NAMALWA (cell line): ENCODE measurements at regions not wholly inside any gene's neighbourhood (a gene's known extent, or its start where the extent isn't known, plus 50 kb on each side); places are given as distances from the start of the nearest gene placed in this dataset.
"Not testable (repeated sequence)": the region's sequence is repeated elsewhere in the genome, so short reads cannot be mapped to it uniquely, and the experiment has no call there.

ENCODE experiments used
- DNase-seq: peaks from one replicate; pipeline ENCODE4 v3.0.0-alpha.2; 2015; ENCODE audit warnings: low spot score

DNA sequence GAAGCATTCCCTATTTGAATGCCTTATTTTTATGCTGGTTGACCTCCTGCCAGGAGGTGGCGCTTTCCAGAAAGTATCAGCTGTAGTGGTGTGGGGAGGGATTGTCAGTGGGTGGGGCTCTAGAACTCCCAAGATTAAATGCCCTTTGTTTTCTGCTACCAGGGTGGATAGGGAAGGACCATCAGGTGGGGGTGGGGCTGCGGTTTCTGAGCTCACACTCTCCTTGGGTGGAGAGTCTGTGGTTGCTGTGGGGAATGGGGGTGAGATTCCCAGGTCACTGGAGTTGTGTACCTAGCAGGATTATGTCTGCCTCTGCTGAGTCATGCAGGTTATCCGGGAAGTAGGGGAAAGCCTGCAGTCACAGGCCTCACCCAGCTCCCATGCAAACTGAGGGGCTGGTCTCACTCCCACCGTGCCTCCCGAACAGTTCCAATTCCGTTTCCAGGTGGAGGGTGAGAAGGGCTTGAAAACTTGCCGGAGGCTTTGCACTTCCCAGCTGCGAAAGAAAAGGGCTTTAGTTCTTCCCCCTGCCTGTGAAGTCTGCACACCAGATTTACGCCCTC is 68.3 kb downstream of the ALG10B start:
- peak; percentile 8 for DNase-seq

DNA sequence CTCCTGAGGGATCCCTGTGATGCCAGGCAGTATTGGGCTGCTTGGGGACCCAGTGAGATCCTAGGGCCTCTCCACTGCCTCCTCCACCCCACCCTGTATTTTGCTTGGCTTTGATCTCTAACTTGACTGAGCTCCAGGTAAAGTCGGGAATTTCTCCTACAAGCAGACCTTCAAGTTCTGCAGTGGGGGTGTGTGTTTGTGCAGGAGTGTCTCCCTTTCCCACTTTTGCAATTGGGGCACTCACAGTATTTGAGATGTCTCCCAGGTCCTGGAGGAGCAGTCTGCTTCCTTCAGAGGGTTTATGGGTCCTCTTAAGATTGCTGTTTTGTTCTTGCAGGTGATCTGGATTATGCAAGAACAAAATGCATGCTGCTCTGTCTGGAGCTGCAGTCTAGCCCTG is 68.9 kb downstream of the ALG10B start:
- DNase-seq, result no peak

DNA sequence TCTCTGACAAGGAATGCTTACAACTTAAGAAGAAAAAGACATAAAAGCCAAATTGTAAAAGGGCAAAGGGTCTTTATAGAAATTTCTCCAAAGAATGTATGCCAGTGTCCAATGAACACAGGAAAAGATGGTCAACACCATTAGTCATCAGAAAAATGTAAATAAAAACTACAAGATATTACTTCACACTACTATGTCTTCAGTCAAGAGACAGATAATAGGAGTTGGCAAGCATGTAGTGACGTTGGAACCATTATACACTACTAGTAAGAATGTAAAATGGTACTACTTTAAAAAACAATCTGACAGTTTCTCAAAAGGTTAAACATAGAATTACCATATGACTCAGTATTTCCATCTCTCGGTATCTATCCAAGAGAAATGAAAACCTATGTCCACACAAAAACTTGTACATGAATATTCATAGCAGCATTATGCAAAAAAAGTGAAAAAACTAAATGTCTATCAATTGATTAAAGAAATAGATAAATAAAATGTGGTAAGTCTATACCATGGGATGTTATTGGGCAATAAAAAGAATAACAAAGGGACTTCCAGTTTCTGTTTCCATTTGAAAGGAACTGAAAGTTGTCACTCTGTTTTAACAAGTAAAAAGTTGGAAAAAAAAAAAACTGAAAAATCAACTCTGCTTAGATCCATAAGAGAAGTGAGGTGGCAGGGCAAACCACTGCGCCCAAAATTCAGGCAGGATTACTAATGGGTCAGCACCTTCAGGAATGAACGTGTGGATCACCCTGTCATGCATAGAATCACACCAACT is 69.8 kb downstream of the ALG10B start:
- no peak for DNase-seq

DNA sequence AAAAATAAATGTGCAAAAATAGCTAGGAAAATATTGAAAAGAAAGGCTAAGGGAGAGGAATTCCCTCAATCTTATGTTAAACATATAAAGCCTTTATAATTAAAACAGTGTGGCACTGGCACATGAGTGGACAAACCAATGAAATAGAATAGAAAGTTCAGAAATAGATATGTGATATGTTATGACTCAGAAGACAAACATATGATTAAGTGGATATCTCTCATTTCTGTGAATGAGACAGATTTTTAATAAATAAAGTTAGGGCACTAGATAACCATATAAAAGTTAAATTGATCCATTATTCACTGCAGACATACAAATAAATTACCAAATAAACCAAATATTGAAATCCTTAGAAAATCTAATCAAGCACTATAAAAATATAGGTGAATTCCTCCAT is 73.0 kb downstream of the ALG10B start:
- no peak for DNase-seq

DNA sequence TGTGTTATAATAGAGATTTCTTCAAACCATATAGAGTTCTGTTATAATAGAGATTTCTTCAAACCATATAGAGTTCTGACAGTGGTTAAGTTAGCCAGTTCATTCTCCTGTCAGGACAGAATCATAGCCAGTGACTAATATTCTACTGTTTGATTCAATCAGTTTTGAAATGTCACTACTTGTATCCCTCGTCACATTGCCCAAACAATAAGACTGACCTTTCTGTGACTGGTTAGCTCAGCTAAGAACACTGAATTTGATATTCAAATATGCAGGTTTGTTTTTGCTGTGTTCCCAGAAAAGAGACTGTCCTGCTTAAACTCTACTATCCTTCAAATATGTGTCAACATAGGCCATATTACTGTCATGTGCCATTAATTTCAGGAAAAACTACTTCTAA is 74.4 kb downstream of the ALG10B start:
- no peak for DNase-seq

DNA sequence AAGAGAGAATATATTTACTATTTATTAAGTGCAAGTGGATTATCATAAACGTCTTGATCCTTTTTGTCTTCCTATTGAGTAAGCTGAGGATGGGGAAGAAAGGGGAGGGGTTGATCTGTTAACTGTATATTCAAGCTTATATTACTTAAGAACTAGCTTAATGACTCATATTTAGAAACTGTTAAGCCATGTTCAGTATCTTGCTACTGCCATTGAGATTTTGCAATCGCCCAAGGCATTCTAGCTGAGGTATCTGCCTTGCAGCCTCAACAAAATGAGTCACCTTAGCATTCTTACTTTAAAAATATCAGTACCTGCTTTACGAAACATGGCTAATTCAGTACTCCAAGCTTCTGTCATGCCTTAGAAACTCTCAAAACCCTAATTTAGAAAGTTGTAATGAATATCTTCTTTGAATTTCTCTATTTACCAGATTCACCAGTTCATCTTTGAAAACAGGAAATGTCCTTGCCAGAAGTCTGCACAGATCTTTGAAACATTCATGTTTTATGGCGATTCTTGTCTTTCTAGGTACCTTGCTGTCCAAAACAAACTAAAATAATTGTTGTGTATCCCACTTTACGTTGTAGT is 76.1 kb downstream of the ALG10B start:
- DNase-seq, result no peak

DNA sequence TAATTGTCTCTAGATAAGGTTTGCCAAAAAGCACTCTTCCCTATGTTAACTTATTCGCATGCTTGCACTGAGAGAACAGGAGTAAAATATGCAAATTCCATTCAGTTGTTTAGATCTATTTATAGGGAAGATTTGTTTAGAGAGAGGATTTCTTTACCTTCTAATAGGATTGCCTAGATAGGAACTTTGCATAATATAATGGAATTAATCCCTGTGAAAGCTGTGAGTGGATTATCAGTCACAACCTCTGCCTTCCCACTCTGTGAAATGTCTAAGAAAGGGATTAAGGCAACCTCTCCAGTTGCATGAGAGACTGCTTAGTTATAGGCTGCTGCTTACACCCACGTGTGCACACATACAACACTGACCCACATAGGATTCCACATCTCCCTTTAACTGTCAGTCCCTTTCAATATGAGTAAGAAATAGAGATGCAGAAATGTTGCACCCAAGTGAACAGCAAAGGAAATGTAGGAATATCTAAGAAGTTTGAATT is 83.2 kb downstream of the ALG10B start:
- DNase-seq, result no peak

DNA sequence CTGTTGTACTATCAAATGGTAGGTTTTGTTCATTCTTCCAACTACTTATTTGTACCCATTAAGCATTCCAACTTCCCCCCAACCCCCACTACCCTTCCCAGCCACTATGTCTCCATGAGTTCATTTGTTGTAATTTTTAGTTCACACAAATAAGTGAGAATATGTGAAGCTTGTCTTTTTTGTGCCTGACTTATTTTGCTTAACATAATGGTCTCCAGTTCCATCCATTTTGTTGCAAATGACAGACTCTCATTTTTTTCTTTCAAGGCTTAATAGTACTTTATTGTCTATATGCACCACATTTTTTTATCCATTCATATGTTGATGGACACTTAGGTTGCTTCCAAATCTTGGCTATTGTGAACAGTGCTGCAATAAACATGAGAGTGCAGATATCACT is 86.2 kb downstream of the ALG10B start:
- DNase-seq, result no peak

DNA sequence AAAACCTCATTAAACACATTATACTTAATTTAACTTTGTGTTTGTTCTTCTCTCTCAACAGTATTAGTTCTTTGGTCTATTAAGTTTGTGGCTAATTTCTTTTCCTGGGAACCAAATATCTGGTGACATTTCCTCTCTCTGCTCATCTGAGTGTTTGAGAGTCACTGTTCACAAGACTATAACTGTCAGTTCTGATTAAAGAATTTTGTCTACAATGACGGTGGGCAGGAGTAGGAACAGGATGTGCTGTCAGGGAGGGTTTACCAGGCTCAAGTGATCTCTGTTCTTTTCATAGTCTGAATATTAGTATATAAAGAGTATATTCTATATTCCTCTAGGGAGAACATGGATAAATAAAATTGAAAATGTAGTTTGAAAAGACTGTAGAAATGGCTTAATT is 92.9 kb downstream of the ALG10B start:
- no peak for DNase-seq

DNA sequence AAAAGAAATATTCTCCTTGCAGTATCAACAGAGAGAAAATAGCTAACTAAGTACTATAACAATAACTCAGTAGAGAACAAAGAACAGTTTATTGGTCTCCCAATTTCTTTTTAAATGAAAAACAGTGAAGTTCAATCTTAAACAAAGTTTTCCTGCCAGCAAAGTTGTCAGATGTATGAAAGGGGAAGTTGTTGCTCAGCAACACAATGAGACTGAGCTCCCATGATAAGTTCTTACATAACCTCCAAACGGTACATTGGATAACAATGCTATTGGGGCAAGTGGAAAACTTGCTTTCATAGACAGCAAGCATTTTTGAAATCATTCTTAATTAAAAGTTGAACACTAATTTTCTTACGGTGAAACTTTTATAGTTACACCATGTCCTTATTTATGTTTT is 94.9 kb downstream of the ALG10B start:
- DNase-seq, result no peak

DNA sequence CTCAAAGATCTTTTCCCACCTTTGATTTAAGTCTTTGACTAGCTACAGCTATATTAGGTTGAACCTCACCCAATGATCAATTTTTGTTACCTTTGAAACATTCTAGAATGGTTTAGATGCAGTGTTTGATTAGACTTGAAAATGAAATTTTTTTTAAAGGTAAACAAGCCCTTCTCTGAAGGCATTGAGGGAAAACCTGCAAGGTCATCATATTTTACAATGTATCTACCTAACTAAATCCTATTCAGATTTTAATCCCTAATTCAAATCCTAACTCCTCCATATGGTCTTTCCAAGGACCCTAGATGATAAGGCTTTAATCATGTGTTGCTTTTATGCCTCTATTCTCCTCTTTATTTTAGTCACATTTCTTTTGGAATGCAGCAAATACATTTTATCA is 95.4 kb downstream of the ALG10B start:
- DNase-seq, result no peak

DNA sequence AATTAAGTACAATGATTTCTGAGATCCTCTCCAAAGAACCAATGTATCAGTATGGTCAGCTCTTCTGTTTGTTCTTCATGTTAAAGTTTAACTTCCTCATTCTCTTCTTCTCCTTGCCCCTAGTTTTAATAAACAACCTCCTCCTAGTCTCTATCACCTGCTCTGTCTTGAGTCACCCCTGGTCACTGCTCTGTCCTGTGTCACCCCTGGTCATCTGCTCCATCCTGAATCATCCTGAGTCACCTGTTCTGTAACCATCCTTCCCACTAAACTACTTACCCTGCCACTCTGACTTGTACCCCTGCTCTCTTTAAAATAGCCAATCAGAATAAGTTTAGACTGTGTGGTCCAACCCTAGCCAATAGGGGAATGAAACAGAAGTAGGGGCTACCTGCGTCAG is 100.5 kb downstream of the ALG10B start:
- no peak for DNase-seq

DNA sequence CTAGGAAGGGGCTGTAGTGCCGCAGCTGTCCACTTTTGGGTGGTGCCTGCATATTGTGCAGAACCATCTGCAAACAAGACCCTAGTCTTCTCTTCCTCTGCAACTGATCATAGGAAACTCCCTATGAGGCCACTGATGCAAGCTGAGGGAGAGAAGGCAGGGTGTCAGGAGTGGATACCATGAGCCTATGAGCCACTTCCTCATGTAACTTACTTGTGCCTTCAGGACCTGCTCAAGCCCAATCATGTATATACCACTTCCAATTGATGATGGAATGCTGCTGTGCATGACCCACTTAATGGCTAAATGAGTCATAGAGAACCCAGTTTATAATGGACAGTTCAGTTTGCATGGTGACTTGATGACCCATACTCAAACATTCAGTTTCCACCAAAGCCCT is 107.9 kb downstream of the ALG10B start:
- DNase-seq, result no peak

DNA sequence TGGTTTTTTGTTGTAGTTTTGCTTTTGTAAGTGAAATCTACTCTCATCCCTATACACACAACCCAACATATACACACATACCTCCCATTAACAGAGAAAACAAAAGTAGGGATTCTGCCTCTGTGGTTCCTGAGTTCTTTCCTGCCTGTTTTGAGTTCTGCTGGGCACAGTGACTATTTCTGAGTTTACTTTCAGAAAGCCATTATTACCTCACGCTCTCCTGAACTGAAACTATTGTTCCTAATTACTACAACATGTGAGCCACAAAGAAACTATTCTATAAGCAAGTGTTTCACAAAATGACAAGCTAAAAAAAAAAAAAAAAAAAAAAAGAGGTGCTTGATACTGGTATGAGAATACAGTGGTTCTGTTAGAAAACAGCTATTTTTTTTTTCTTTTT is 110.9 kb downstream of the ALG10B start:
- no peak for DNase-seq

DNA sequence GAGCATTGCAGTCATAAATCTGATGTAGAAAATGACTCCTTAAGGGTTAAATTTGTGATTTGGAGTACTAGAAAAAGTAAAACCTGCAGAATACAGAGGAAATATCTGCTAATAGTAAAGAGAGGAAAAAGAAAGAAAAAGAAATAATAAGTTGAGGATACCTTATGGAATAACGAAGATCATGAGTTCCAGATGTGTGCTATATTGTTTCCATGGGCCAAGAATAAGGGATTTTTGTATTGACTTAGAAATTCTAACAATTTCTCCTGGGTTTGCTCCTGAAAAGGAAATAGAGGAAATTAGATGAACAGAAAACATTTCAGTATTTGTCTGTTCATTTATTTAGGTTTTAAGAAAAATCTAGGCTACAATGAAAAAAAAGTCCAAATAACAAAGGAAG is 115.3 kb downstream of the ALG10B start:
- no peak for DNase-seq

DNA sequence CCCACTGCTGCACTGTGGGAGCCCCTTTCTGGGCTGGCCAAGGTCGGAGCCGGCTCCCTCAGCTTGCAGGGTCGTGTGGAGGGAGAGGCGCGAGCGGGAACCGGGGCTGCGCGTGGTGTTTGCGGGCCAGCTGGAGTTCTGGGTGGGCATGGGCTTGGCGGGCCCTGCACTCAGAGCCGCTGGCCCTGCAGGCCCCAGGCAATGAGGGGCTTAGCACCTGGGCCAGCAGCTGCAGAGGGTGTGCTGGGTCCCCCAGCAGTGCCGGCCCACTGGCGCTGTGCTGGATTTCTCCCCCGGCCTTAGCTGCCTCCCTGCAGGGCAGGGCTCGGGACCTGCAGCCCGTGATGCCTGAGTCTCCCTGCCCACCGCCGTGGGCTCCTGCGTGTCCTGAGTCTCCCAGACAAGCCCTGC is 125.3 kb downstream of the ALG10B start:
- not testable (repeated sequence) for DNase-seq

DNA sequence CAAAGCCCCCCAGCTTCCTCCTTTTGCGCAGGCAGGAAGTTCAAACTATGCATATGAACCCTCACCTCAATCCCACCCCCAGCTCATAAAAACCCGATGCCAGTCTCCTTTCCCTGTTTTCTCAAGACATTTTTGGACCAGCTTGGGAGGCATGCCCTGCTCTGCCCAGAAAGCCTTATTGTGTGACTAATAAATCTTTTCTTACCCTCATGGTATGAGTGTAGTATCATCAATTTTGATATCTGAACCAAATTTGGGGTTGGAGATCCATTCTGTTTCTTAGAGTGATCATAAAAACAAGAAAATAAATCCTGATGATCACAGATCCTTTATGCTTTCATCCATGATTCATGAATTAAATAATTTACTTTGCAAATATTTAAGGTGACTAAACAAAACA is 128.5 kb downstream of the ALG10B start:
- DNase-seq, result no peak

DNA sequence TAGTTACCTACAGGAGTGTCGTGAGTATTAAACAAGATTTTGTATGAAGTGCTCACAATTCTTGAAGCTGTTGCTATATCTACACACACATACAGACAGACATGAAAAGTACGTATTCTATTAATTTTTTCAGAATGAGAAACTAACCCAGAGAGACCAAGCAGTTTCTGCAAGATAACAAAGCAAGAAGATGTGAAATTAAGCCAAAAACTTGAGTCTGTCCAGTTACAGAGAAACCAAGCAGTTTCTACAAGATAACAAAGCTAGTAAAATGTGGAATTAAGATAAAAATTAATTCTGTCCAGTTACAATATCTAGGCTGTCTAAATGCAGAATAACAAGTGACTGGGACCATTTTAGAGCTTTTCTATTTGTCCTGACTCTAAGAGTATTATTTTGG is 132.4 kb downstream of the ALG10B start:
- DNase-seq, result no peak

DNA sequence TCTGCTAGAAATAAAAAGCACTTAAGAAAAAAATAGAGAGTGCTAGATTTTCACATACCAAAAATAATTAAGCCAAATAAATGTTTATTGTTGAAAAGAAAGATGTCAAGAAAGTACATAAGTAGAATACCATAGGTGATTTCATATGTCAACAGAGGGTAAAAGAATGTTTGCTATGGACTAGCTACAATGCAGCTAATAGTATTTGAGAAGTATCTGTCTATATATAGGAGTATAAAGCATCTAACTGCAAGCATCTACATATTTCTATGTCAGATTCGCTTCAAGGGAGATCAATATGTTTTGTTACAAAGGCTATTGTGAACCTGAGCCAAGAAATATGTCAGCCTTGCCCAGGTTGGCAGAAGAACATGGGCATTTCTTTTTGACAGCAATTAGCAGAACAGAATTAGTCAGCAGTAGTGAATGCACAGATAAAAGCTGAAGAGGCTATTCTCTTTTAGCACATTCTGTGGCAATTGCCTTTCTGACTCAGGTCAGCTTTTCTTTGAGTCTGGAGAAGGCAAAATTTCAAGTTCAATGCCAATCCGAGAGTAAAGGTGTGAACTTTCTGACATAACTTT is 140.1 kb downstream of the ALG10B start:
- no peak for DNase-seq

DNA sequence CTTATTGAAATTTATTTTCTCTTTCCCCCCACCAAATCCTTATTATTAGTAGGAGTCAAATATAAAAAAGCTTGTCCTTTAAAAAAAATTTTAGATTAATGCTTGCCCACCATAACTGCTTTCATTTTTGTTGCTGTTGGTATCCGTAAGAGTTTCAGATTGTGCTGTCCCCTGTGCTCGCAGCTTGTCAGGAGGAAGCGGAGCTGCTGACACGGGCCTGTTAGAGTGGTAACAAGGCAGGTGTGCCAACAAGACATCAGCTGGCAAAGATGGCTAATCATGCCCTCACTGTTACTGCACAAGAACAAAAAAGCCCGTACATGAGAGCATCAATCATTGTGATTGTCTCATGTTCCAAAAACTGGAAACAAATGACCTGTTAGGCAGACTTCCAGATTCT is 148.4 kb downstream of the ALG10B start:
- DNase-seq, result no peak

DNA sequence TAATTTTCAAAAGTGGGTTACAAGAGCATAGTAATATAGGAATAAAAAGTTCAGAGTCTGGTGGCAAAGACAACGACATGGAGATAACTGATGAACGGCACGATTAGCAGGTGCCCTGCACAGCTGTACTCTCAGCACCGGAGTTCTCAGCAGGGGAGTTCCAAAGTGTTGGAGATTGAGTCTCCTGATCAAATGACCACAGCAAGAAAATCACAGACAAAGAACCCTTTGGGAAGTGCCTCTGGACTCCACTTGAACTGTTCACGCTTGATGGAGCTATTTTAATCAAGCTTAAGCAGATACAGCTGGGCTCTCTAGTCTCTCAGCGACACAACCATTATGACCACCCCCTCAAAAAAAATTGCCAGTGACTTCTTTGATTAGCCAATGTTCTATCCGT is 153.1 kb downstream of the ALG10B start:
- no peak for DNase-seq

DNA sequence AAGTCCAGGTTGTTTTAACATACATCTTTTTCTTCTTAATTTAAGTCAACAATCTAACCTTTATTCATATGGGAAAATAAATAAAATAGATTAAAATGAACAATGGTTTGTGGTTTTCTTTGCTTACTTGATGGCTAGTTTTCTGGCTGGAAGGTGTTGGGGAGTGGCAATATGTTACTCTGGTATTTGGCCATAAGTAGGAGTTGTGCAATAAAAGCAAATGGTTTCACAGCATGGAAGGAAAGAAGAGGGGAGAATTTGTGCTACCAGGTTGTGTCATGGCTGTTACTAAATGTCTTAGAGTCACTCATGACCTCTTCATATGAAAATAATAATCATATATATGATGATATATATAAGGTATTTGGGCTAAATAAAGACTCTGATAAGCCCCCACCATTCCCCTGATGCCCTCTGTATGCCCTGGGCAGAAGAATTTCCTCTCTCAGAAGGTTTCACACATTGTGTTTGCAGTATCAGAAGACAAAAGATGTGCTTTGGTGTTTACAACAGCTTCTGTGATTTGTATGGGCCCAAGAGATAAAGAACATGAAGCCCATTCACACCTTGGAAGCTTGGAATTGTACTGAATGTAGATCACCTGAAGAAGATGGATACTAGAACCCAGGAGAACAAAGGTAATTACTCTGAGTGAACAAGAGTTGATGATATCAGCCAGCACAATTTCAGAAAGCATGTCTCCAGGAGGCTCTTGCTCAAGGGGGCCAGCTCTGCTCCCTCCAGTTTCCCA is 160.9 kb downstream of the ALG10B start:
- DNase-seq, result no peak

DNA sequence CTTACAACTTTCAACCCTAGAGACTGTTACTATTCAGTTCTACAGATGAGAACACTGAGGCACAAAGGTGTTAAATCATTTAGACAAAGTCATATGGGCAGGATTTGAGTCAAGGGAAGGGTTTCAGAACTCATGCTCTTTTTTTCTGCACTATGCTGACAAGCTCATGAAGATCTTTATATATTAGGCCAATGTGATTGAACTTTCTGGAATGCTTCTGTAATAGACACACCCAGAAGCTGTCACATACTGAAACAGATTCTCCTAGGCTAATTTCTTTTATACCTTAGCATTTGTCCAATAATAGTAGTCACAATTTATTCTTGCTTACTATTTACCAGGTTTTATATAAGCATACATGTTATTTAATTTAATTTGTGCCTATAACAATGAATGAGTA is 164.0 kb downstream of the ALG10B start:
- DNase-seq, result no peak
